ENCODE measurements at regions not wholly inside any gene's neighbourhood (a gene's known extent, or its start where the extent isn't known, plus 50 kb on each side); places are given as distances from the start of the nearest gene placed in this dataset.

- TF ChIP-seq CTCF (IDR thresholded peaks at IDR 0.05) (no peak), POLR2A (IDR thresholded peaks at IDR 0.05) (no peak)
Measured at GRCh38 chr12:47412601-47413236, 293.1 kb downstream of the RPAP3 start.
